OCI-LY1 (cell line): ENCODE measurements at regions not wholly inside any gene's neighbourhood (a gene's known extent, or its start where the extent isn't known, plus 50 kb on each side); places are given as distances from the start of the nearest gene placed in this dataset.

Experiments used
- H2AFZ ChIP-seq: fragments of 200-600 bp; sonication (generic), shearing (Covaris generic); 2 replicates; pipeline ENCODE4 v1.6.0; 2014; ENCODE audit warnings: antibody characterized with exemption, mild to moderate bottlenecking, low read length
- H3F3A ChIP-seq: fragments of 200-600 bp; sonication (generic), shearing (Covaris generic); 2 replicates; pipeline ENCODE4 v1.6.0; 2014; ENCODE audit warnings: mild to moderate bottlenecking, antibody characterized with exemption, low read length, moderate library complexity; ENCODE audit not compliant: insufficient read depth
- H3K27ac ChIP-seq: fragments of 200-600 bp; sonication (generic); 2 replicates; pipeline ENCODE4 v1.5.1; 2014; ENCODE audit warnings: low read length, mixed run types, mild to moderate bottlenecking, low read depth; ENCODE audit not compliant: poor library complexity, severe bottlenecking
- H3K27me3 ChIP-seq: fragments of 200-600 bp; sonication (generic); 2 replicates; pipeline ENCODE4 v1.6.0; 2014; ENCODE audit warnings: antibody characterized with exemption, mild to moderate bottlenecking, low read length, moderate library complexity; ENCODE audit not compliant: insufficient read depth
- H3K36me3 ChIP-seq: fragments of 200-600 bp; sonication (generic); 2 replicates; pipeline ENCODE4 v1.6.1; 2014; ENCODE audit warnings: mild to moderate bottlenecking, antibody characterized with exemption, low read length, moderate library complexity, mixed read lengths; ENCODE audit not compliant: insufficient read depth
- H3K4me1 ChIP-seq: fragments of 200-600 bp; sonication (generic); 2 replicates; pipeline ENCODE4 v1.5.1; 2014; ENCODE audit warnings: mild to moderate bottlenecking, low read length, moderate library complexity; ENCODE audit not compliant: insufficient read depth, severe bottlenecking
- H3K4me2 ChIP-seq: fragments of 200-600 bp; sonication (generic), shearing (Covaris generic); 2 replicates; pipeline ENCODE4 v1.6.1; 2014; ENCODE audit warnings: low read length
- H3K4me3 ChIP-seq: fragments of 200-600 bp; sonication (generic); 2 replicates; pipeline ENCODE4 v1.5.1; 2014; ENCODE audit warnings: low read length, low read depth, mild to moderate bottlenecking, mixed read lengths; ENCODE audit not compliant: poor library complexity, severe bottlenecking
- H3K79me2 ChIP-seq: fragments of 200-600 bp; shearing (Covaris generic); 2 replicates; pipeline ENCODE4 v1.6.1; 2016; ENCODE audit warnings: mixed run types, low read length, mixed read lengths; ENCODE audit not compliant: insufficient read depth
- H3K9ac ChIP-seq: fragments of 200-600 bp; sonication (generic), shearing (Covaris generic); 2 replicates; pipeline ENCODE4 v1.6.1; 2014; ENCODE audit warnings: mild to moderate bottlenecking, low read length, mixed read lengths
- H3K9me2 ChIP-seq: fragments of 200-600 bp; sonication (generic), shearing (Covaris generic); 2 replicates; pipeline ENCODE4 v1.6.1; 2014; ENCODE audit warnings: low read depth, mild to moderate bottlenecking, low read length, mixed read lengths
- H3K9me3 ChIP-seq: fragments of 200-600 bp; shearing (Covaris generic); 2 replicates; pipeline ENCODE4 v1.6.1; 2014; ENCODE audit warnings: low read length, mixed read lengths
- H4K20me1 ChIP-seq: fragments of 200-600 bp; sonication (generic), shearing (Covaris generic); 2 replicates; pipeline ENCODE4 v1.6.0; 2016; ENCODE audit warnings: mild to moderate bottlenecking, low read length; ENCODE audit not compliant: insufficient read depth
- EZH2 ChIP-seq: fragments of 200-600 bp; sonication (generic), shearing (Covaris generic); IDR thresholded peaks from 2 replicates; pipeline ENCODE4 v1.8.0; 2017; ENCODE audit warnings: borderline replicate concordance, mixed run types, mild to moderate bottlenecking, antibody characterized with exemption, low read length, moderate library complexity, mixed read lengths
- TF ChIP-seq, protein P1 (sequence below): fragments of 200-600 bp; sonication (generic), shearing (Covaris generic); IDR thresholded peaks from 2 replicates; pipeline ENCODE4 v1.5.1; 2017; ENCODE audit warnings: mild to moderate bottlenecking, antibody characterized with exemption, low read length, moderate library complexity, mixed read lengths

- no peak overlapping the region for H2AFZ ChIP-seq
- no peaks in the 10 kb centered on the region for H3K9me2 ChIP-seq
- no peaks in the 10 kb centered on the region for H3K27me3 ChIP-seq
- no peaks in the 10 kb centered on the region for H3K36me3 ChIP-seq
- no peak overlapping the region for H3K4me3 ChIP-seq
- TF ChIP-seq, protein P1, sequence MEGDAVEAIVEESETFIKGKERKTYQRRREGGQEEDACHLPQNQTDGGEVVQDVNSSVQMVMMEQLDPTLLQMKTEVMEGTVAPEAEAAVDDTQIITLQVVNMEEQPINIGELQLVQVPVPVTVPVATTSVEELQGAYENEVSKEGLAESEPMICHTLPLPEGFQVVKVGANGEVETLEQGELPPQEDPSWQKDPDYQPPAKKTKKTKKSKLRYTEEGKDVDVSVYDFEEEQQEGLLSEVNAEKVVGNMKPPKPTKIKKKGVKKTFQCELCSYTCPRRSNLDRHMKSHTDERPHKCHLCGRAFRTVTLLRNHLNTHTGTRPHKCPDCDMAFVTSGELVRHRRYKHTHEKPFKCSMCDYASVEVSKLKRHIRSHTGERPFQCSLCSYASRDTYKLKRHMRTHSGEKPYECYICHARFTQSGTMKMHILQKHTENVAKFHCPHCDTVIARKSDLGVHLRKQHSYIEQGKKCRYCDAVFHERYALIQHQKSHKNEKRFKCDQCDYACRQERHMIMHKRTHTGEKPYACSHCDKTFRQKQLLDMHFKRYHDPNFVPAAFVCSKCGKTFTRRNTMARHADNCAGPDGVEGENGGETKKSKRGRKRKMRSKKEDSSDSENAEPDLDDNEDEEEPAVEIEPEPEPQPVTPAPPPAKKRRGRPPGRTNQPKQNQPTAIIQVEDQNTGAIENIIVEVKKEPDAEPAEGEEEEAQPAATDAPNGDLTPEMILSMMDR: no peak
- no peaks in the 10 kb centered on the region for H3K79me2 ChIP-seq
- H4K20me1 ChIP-seq: no peaks in the 10 kb centered on the region
- no peaks in the 10 kb centered on the region for H3K9me3 ChIP-seq
- H3K27ac ChIP-seq: no peak overlapping the region
- no peaks in the 10 kb centered on the region for H3K4me1 ChIP-seq
- H3K9ac ChIP-seq: no peak overlapping the region
- no peak overlapping the region for H3K4me2 ChIP-seq
- H3F3A ChIP-seq: no peaks in the 10 kb centered on the region
Measured at GRCh38 chr18:73617981-73618380, 529.7 kb downstream of the FBXO15 start.

GRCh38 chr18:73615506-73615905 lies 532.1 kb downstream of the FBXO15 start:
- Histone ChIP-seq H3K4me3 (no peak overlapping the region), H3K4me1 (no peaks in the 10 kb centered on the region), H3K36me3 (no peaks in the 10 kb centered on the region), H3K27me3 (no peaks in the 10 kb centered on the region), H3F3A (no peaks in the 10 kb centered on the region), H3K9me3 (no peaks in the 10 kb centered on the region), H3K79me2 (no peaks in the 10 kb centered on the region), H3K9me2 (no peaks in the 10 kb centered on the region), H2AFZ (no peak overlapping the region), H3K27ac (no peak overlapping the region), H3K4me2 (no peak overlapping the region), H3K9ac (no peak overlapping the region), H4K20me1 (no peaks in the 10 kb centered on the region)
- no peak for TF ChIP-seq EZH2
- TF ChIP-seq, protein P1: no peak

- Histone ChIP-seq H3K27ac (no peak overlapping the region), H3K27me3 (no peaks in the 10 kb centered on the region), H3K79me2 (no peaks in the 10 kb centered on the region), H3K9me2 (no peaks in the 10 kb centered on the region), H2AFZ (no peak overlapping the region), H3K9ac (no peak overlapping the region), H3K4me3 (no peak overlapping the region), H3K4me1 (no peaks in the 10 kb centered on the region), H3K9me3 (no peaks in the 10 kb centered on the region), H4K20me1 (no peaks in the 10 kb centered on the region), H3K36me3 (no peaks in the 10 kb centered on the region), H3K4me2 (no peak overlapping the region), H3F3A (no peaks in the 10 kb centered on the region)
- TF ChIP-seq, protein P1: no peak
- no peak for TF ChIP-seq EZH2
Measured at GRCh38 chr18:73614812-73615211, 532.8 kb downstream of the FBXO15 start.
